Loucy (cell line): ENCODE measurements at regions not wholly inside any gene's neighbourhood (a gene's known extent, or its start where the extent isn't known, plus 50 kb on each side); places are given as distances from the start of the nearest gene placed in this dataset.

Experiments
- H2AFZ ChIP-seq: fragments of 200-600 bp; sonication (generic); 2 replicates; pipeline ENCODE4 v1.6.0; 2016; ENCODE audit warnings: antibody characterized with exemption, mild to moderate bottlenecking, low read length, moderate library complexity
- H3F3A ChIP-seq: fragments of 200-600 bp; 2 replicates; pipeline ENCODE4 v1.6.0; 2016; ENCODE audit warnings: antibody characterized with exemption, low read depth, mild to moderate bottlenecking
- H3K27me3 ChIP-seq: fragments of 200-600 bp; sonication (generic); 2 replicates; pipeline ENCODE4 v1.6.1; 2014; ENCODE audit warnings: low read length, mild to moderate bottlenecking; ENCODE audit not compliant: insufficient read depth, poor library complexity, severe bottlenecking
- H3K36me3 ChIP-seq: fragments of 200-600 bp; sonication (generic); 2 replicates; pipeline ENCODE4 v1.6.1; 2016; ENCODE audit warnings: low read length; ENCODE audit not compliant: insufficient read depth
- H3K4me1 ChIP-seq: fragments of 200-600 bp; sonication (generic); 2 replicates; pipeline ENCODE4 v1.5.1; 2014; ENCODE audit warnings: low read length, mild to moderate bottlenecking; ENCODE audit not compliant: insufficient read depth, poor library complexity, severe bottlenecking
- H3K4me2 ChIP-seq: fragments of 200-600 bp; sonication (generic); 2 replicates; pipeline ENCODE4 v1.6.0; 2014; ENCODE audit warnings: antibody characterized with exemption, low read length, low read depth, mild to moderate bottlenecking; ENCODE audit not compliant: poor library complexity, severe bottlenecking
- H3K4me3 ChIP-seq: fragments of 200-600 bp; sonication (generic); 2 replicates; pipeline ENCODE4 v1.5.1; 2014; ENCODE audit warnings: low read length, mild to moderate bottlenecking, mixed read lengths; ENCODE audit not compliant: poor library complexity, severe bottlenecking
- H3K79me2 ChIP-seq: fragments of 200-600 bp; sonication (generic); 2 replicates; pipeline ENCODE4 v1.6.1; 2014; ENCODE audit warnings: low read length; ENCODE audit not compliant: insufficient read depth
- H3K9ac ChIP-seq: fragments of 200-600 bp; sonication (generic); 2 replicates; pipeline ENCODE4 v1.6.0; 2014; ENCODE audit warnings: mild to moderate bottlenecking, low read depth, low read length, moderate library complexity; ENCODE audit not compliant: poor library complexity, severe bottlenecking
- H3K9me2 ChIP-seq: fragments of 200-600 bp; sonication (generic); replicated peaks from 2 replicates; pipeline ENCODE4 v1.6.1; 2016; ENCODE audit warnings: low read depth, low read length, mixed read lengths
- H3K9me3 ChIP-seq: fragments of 200-600 bp; sonication (generic); 2 replicates; pipeline ENCODE4 v1.6.1; 2014; ENCODE audit warnings: mild to moderate bottlenecking, antibody characterized with exemption, low read length, low read depth; ENCODE audit not compliant: insufficient read depth
- H4K20me1 ChIP-seq: fragments of 200-600 bp; sonication (generic); 2 replicates; pipeline ENCODE4 v1.6.0; 2014; ENCODE audit warnings: antibody characterized with exemption, low read length, mild to moderate bottlenecking; ENCODE audit not compliant: insufficient read depth, poor library complexity, severe bottlenecking
- CTCF ChIP-seq: fragments of 200-600 bp; sonication (generic); conservative IDR thresholded peaks from 2 replicates; pipeline ENCODE4 v1.5.1; 2014; ENCODE audit warnings: mild to moderate bottlenecking, antibody characterized with exemption, low read length
- EZH2phosphoT487 ChIP-seq: fragments of 200-600 bp; IDR thresholded peaks from 2 replicates; pipeline ENCODE4 v1.6.1; 2018; ENCODE audit warnings: antibody characterized with exemption, mild to moderate bottlenecking, moderate library complexity, borderline replicate concordance

- no peak for TF ChIP-seq CTCF
- TF ChIP-seq EZH2phosphoT487 = no peak
- H2AFZ ChIP-seq = no peak overlapping the region
- no peaks in the 10 kb centered on the region for H3K9me3 ChIP-seq
- no peaks in the 10 kb centered on the region for H3K9me2 ChIP-seq
- no peak overlapping the region for H3K4me2 ChIP-seq
- H3F3A ChIP-seq = no peaks in the 10 kb centered on the region
- H4K20me1 ChIP-seq = no peaks in the 10 kb centered on the region
- H3K79me2 ChIP-seq = no peaks in the 10 kb centered on the region
- no peaks in the 10 kb centered on the region for H3K36me3 ChIP-seq
- H3K27me3 ChIP-seq = no peaks in the 10 kb centered on the region
- no peaks in the 10 kb centered on the region for H3K4me1 ChIP-seq
- H3K4me3 ChIP-seq = no peak overlapping the region
- H3K9ac ChIP-seq = no peak overlapping the region
These were observed 344.7 kb downstream of the ARL4A start for GRCh38 chr7:13032084-13032483.

- Histone ChIP-seq H3K9ac (no peak overlapping the region), H3K79me2 (no peaks in the 10 kb centered on the region), H3K9me3 (no peaks in the 10 kb centered on the region), H3K4me1 (no peaks in the 10 kb centered on the region), H2AFZ (no peak overlapping the region), H3F3A (no peaks in the 10 kb centered on the region), H3K27me3 (no peaks in the 10 kb centered on the region), H3K36me3 (no peaks in the 10 kb centered on the region), H3K4me2 (no peak overlapping the region), H3K9me2 (no peaks in the 10 kb centered on the region), H4K20me1 (no peaks in the 10 kb centered on the region), H3K4me3 (no peak overlapping the region)
- TF ChIP-seq CTCF = no peak
- no peak for TF ChIP-seq EZH2phosphoT487
These were observed 345.1 kb downstream of the ARL4A start for GRCh38 chr7:13032576-13032975.

GRCh38 chr7:13034693-13035092, 347.3 kb downstream of the ARL4A start:
- Histone ChIP-seq H2AFZ (no peak overlapping the region), H3K9me2 (no peaks in the 10 kb centered on the region), H3K4me2 (no peak overlapping the region), H3K79me2 (no peaks in the 10 kb centered on the region), H3K27me3 (no peaks in the 10 kb centered on the region), H3K36me3 (no peaks in the 10 kb centered on the region), H3K9ac (no peak overlapping the region), H3K4me3 (no peak overlapping the region), H3K4me1 (no peaks in the 10 kb centered on the region), H3K9me3 (no peaks in the 10 kb centered on the region), H4K20me1 (no peaks in the 10 kb centered on the region), H3F3A (no peaks in the 10 kb centered on the region)
- TF ChIP-seq CTCF (no peak), EZH2phosphoT487 (no peak)
